CD1c-positive myeloid dendritic cell (primary cell): ENCODE measurements at regions not wholly inside any gene's neighbourhood (a gene's known extent, or its start where the extent isn't known, plus 50 kb on each side); places are given as distances from the start of the nearest gene placed in this dataset.
"Not testable (repeated sequence)": the region's sequence is repeated elsewhere in the genome, so short reads cannot be mapped to it uniquely, and the experiment has no call there.

Source experiments
- DNase-seq: peaks from one replicate; pipeline ENCODE4 v3.0.0-alpha.2; 2016; ENCODE audit errors: extremely low spot score

- peak; percentile 20 for DNase-seq
Measured at GRCh38 chr13:79190932-79191331, 215.1 kb downstream of the RBM26 start.

- DNase-seq: no peak
Measured at GRCh38 chr13:79187917-79188690, 218.0 kb downstream of the RBM26 start.

- DNase-seq: no peak
Measured at GRCh38 chr13:79185580-79185979, 220.5 kb downstream of the RBM26 start.

- no peak for DNase-seq
Measured at GRCh38 chr13:79183231-79183630, 222.8 kb downstream of the RBM26 start.

GRCh38 chr13:79173691-79174090 is 232.4 kb downstream of the RBM26 start:
- not testable (repeated sequence) for DNase-seq

GRCh38 chr13:79172924-79173323 is 233.1 kb downstream of the RBM26 start:
- not testable (repeated sequence) for DNase-seq

- no peak for DNase-seq
Measured at GRCh38 chr13:79171141-79172061, 234.7 kb downstream of the RBM26 start.

- DNase-seq: no peak
Measured at GRCh38 chr13:79160818-79161217, 245.2 kb downstream of the RBM26 start.

- no peak for DNase-seq
Measured at GRCh38 chr13:79155883-79156282, 250.2 kb downstream of the RBM26 start.

- no peak for DNase-seq
Measured at GRCh38 chr13:79149210-79149609, 256.8 kb downstream of the RBM26 start.

GRCh38 chr13:79141082-79141481 is 265.0 kb downstream of the RBM26 start:
- no peak for DNase-seq

GRCh38 chr13:79128158-79128557 is 277.9 kb downstream of the RBM26 start:
- DNase-seq: no peak

- DNase-seq: no peak
Measured at GRCh38 chr13:79126706-79127105, 279.3 kb downstream of the RBM26 start.

- no peak for DNase-seq
Measured at GRCh38 chr13:79124183-79124582, 281.9 kb downstream of the RBM26 start.

GRCh38 chr13:79121286-79121685 is 284.8 kb downstream of the RBM26 start:
- DNase-seq: no peak

GRCh38 chr13:79119578-79120107 is 286.4 kb downstream of the RBM26 start:
- DNase-seq: no peak

GRCh38 chr13:79112016-79112415 is 294.0 kb downstream of the RBM26 start:
- DNase-seq: no peak

GRCh38 chr13:79108914-79109643 is 297.0 kb downstream of the RBM26 start:
- no peak for DNase-seq

- no peak for DNase-seq
Measured at GRCh38 chr13:79098596-79098995, 307.5 kb downstream of the RBM26 start.

GRCh38 chr13:79097201-79097600 is 308.9 kb downstream of the RBM26 start:
- no peak for DNase-seq

- no peak for DNase-seq
Measured at GRCh38 chr13:79096099-79096498, 310.0 kb downstream of the RBM26 start.
